ENCODE measurements at regions not wholly inside any gene's neighbourhood (a gene's known extent, or its start where the extent isn't known, plus 50 kb on each side); places are given as distances from the start of the nearest gene placed in this dataset.
"Not testable (repeated sequence)": the region's sequence is repeated elsewhere in the genome, so short reads cannot be mapped to it uniquely, and the experiment has no call there.

DNA sequence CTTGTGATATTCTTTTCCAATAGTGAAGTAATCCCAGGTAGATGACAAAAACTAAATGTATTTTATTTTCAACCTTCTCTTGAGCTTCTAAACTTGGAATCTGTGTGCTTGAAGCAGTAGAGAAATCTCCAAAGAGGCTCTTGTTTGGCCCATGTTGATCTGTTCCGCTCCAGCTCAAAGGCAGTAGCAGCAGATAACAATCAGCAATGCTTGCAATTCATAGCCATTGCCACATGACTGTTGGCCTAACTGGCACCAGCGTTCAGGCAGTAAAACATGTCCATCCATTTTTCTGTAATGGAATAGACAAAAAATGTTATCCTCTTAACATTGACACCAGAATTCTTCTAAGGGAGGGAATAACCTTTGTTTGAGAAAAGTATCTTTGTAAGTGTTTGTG is 270.7 kb upstream of the MSX2 start:
- DNase-seq = no peak

DNA sequence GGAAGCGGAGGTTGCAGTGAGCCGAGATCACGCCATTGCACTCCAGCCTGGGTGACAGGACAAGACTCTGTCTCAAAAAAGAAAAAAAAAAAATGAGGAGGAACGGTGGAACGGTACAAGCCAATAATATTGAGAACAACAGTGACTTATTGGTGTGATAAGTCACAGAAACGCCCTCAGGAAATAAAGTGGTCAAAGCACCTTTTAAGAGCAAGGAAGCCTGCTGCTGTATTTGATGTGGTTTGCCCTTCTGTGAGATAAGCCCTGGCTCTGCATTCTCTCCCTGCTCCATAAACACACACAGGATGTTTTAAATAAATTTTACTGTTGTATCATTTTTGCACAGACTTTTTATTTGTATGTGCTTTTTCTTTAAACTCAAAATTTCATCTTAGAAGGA is 269.9 kb upstream of the MSX2 start:
- no peak for DNase-seq

DNA sequence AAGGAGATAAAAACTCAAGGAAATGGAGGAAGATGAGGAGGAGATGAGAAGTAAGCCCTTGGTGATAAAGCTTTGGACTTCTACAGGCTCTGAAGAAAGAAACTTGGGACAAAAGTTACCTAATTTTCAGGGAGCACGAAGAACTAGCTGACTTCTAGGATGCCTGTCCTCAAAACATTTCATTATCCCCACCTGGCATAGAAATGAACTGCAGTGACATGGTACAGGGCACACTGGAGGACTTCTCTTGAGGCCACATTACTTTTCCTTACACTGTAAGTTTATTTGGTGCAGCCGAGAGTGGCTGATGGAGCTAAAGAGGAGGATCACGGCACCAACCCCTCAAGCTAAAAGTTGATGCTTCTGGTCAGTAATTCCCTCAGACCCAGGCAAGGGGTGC is 269.5 kb upstream of the MSX2 start:
- DNase-seq = no peak

DNA sequence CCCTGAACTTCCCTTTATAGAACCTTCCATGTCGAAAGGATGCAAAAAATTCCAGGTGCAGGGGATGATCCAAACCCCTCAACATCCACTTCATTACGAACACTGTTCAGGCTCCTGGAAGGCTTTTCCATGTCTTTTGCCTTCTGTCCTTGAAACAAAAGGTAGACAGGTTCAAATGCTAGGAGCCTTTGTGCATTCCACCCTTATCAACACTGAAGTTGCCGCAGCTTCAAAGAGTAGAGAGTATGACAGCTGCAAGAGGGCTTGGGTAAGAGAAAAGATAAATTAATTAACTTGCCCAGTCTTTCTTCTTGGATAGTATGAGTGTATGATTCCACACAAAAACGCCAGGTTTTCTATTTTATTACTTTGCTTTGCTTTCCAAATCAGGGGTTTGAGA is 269.1 kb upstream of the MSX2 start:
- no peak for DNase-seq

DNA sequence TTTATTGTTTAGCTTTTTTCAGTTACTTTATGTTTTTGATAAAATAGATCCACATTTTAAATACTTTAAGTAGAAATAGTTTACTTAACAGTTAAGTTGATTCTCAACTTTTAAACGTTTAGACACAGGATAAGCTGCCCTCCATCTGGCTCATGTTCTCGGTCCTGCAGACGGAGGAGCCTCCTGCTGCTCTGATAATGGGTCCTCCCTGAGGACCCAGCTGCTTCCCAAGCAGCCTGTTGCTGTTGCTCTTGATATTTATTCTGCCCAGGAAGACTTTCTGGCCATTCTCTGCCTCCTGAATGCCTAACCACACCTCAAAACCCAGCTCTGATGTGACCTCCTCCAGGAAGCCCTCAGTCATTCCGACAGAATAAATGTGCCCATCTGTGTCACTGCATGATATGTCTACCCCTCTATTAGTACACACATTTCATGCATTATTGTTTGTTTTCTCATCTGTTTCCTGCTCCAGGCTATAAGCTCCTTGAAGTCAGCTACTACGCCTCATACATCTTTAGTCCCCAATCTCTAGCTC is 267.2 kb upstream of the MSX2 start:
- DNase-seq = no peak

DNA sequence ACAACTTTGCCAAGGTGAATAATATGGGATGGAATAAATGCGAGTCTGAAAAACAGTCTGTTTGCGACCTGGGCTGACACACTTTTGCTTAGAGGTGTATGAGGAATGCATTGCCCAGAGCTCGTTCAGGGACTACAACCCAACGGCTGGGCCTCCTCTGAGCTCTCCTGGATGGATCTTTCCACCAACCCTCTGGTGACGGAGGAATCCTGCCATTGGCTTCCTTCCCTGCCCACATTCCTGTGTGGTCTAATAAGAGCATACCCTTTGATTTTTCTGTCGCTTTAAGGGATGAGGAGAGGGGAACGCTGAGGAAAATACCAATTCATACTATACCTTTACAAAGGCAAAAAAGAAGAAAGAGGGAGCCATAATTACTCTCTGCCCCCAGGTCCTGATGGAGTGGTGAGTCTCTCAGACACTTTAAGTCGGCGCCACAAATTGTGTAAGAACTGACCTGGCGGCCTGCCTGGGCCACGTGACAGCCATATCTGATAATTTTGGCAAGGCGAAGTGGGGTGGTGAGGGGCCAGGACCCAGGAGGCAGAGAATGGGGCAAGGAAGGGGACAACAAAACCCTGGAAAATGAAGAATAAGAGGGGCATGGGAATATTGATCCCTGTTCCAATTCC is 265.2 kb upstream of the MSX2 start:
- no peak for DNase-seq

DNA sequence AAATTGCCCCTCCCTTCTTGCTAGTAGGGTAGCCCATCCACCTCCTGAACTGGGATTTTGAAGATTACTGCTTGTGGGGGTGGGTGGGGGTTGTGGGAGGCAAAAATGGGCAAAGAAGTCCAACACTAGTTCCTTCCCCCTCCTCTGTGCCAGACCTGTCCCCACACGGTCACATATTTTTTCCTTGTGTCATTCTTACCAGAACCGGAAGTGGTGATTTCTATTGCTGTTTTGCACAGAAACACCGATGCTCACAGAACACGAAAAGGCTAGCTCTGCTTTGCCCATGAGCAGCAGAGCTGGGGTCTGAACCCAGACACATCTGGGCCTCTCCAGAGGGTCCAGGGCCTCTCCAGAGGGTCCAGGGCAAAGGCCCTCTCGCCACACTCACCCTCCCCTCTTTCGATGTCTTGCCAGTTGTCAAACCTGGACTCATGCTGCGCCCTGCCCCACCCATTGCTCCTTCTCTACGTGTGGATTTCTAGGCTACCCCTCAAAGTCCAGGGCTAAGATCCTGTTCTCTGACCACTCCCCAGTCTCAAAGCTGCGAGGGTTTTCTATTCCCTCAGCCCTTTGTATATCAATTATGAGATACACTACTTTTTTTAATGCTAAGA is 264.4 kb upstream of the MSX2 start:
- DNase-seq = no peak

DNA sequence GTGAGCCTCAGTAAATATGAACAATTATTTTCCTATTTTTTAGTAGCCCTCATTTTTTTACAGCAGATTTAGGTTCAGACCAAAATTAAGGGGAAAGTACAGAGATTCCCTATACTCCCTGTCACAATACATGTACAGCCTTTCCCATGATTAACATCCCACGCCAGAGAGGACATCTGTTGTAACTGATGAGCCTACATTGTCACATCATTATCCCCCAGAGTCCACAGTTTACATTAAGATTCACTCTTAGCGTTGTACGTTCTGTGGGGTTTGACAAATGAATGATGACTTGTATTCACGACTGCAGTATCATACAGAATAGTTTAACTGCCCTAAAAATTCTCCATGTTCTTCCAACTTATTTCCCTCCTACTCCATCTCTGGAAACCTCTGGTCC is 262.3 kb upstream of the MSX2 start:
- DNase-seq = no peak

DNA sequence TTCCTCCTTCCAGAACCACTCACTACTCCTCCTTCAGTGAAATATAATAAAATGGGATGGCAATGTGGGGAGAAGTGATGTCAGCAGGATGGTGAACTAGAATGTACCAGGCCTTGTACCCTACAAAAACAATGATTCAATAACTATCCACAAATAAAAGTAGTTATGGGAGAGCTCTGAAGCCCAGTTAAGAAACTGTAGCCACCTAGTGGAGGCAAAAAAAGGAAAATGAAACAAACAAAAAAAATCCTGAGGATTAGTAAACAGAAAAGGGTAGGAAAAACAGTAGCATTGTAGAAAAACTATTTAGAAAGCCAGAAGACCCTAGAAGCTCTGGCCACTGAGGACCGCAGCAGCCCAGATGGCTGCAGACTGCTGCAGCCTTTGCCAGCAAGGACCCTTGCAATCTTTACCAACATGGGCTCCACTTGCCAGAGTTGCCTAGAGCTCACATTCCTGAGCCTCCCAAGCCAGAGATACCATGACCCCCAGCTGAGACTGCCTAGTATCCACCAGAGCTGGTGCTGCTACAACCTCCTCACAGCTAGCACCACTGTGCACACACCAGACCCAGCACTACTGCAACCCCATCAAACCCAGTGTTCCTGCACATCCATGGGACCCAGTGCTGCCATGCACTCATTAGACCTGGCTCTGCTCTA is 259.7 kb upstream of the MSX2 start:
- no peak for DNase-seq

DNA sequence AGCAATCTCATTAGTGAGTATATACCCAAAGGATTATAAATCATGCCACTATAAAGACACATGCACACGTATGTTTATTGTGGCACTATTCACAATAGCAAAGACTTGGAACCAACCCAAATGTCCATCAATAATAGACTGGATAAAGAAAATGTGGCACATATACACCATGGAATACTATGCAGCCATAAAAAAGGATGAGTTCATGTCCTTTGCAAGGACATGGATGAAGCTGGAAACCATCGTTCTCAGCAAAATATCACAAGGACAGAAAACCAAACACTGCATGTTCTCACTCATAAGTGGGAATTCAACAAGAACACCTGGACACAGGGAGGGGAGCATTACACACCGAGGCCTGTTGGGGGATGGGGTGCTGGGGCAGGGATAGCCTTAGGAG is 252.9 kb upstream of the MSX2 start:
- not testable (repeated sequence) for DNase-seq

DNA sequence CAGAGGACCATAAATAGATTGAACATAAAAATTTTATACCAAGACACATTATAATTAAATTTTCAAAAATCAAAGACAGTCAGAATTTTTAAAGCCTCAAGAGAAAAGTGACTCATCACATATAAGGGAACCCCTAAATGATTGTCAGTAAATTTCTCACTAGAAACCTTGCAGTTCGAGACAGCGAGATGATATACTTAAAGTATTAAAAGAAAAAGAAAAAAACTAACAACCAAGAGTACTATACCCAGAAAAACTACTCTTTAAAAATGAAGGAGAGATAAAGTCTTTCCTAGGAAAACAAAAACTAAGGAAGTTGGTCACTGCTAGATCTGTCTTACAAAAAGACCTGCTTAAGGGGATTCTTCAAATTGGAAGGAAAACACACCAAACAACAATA is 251.4 kb upstream of the MSX2 start:
- no peak for DNase-seq

DNA sequence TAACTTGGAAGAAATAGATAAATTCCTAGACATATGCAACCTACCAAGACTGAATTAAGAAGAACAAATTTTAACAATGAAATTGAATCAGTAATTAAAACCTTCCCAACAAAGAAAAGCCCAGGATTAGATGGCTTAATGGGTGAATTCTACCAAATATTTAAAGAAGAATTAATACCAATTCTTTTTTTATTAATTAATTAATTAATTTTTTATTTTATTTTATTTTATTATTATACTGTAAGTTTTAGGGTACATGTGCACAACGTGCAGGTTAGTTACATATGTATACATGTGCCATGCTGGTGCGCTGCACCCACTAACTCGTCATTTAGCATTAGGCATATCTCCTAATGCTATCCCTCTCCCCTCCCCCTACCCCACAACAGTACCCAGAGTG is 248.4 kb upstream of the MSX2 start:
- not testable (repeated sequence) for DNase-seq

DNA sequence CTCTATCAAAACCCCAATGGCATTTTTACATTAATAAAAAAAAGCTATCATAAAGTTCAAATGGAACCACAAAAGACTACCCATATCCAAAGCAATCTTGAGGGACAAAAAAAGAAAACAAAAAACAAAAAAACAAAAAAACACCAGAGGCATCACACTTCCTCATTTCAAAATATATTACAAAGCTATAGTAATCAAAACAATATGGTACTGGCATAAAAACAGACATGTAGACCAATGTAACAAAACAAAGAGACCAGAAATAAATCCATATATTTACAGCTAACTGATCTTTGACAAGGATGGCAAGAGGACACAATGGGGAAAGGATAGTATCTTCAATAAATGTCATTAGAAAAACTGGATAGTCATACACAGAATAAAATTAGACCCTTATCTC is 245.1 kb upstream of the MSX2 start:
- DNase-seq = no peak

DNA sequence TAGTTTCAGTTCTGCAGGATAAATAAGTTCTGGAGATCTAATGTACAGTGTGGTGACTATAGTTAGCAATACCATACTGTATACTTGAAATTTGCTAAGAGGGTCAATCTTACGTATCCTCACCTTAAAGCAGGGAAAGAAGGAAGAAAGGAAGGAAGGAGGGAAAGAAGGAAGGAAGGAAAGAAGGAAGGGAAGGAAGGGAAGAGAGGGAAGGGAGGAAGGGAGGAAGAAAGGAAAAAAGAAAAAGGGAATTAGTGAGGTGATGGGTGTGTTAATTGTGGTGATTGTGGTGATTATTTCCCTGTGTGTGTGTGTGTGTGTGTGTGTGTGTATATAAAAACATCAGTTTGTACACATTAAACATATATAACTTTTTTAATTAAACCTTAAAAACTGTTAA is 242.6 kb upstream of the MSX2 start:
- DNase-seq = no peak

DNA sequence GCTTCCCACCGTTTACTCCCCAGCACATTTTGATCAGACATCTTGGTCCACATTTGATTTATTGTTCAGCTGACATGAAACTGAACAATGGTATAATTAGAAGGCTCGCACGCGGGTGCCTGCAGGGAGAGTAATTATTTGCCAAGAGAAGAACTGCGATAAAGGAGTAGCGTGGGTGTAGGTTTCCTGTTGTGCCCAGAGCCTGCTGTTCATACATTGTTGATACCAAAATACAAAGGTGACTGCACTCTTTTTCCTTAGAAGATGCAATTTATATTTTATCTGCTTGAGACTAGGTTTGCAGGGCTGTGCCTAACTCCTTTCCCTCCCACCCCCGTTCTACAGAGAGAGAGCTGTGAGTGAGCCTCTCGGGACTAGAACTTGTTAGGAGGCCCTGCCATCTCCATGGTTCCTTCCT is 241.8 kb upstream of the MSX2 start:
- DNase-seq = no peak

DNA sequence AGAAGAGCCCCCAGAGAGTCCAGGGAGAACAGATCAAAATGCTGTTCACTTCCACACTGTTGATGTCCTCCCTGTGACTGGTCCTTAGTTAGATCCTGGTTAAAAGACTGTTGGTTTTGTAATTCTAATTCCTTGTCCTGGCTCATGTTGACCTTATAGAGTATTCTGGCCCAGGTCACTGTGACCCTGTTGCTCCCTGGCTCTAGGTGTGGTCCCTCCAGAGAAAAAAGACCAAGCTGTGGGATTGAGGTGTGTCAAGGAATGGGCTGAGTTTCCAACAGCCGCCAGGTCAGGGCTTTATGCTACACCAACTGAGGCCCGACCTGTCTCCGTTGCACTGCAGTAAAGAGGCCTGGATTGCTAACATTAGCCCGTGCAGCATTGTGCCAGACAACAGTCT is 241.0 kb upstream of the MSX2 start:
- DNase-seq = no peak

DNA sequence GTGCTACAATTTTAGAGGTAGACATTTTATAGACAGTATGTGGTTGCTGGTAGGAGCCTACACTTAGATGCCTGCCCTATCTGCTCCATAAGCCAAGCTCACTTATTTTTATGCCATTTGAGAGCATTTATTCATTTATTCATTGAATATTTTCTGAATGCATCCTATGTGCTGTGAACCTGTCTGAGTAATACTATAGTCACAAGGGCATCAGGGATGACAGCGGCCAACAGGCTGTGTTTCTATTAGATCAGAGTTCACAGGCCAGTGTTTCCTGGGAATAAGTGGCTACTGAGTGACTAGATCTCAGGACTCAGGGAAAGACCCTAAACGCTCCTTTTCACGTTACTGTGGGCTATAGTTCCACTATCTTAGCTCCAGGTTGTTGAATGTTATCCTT is 235.2 kb upstream of the MSX2 start:
- no peak for DNase-seq

DNA sequence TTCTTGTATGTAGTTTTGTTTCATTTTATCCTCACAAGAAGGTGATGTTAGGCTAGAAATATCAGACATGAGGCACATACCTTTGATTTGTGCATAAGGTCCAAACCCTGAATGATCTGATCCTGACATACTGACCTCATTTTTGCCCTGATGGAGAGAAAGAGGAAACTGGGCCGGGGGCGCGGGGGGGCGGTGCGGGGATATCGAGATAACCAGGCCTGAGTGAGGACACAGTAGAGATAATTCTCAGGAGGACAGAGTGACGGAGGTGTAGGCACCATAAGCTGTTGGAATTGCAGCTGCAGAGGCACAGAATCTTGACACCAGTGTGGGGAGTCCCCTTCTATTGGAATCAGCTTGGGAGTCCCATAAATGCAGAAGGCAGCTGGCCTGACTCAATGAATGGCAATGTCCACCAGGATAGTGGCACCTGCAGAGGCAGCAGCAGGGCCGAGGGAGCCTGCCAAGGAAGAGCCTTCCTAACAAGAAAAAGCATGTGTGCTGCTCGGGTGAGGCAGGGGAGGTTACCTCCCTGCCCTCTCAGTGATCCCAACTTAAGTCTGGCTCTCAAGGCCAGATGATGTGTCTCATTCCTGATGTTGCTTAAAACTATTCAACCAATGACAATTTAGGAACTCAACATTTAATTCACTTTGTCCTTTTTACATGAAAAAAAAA is 234.3 kb upstream of the MSX2 start:
- DNase-seq = no peak

DNA sequence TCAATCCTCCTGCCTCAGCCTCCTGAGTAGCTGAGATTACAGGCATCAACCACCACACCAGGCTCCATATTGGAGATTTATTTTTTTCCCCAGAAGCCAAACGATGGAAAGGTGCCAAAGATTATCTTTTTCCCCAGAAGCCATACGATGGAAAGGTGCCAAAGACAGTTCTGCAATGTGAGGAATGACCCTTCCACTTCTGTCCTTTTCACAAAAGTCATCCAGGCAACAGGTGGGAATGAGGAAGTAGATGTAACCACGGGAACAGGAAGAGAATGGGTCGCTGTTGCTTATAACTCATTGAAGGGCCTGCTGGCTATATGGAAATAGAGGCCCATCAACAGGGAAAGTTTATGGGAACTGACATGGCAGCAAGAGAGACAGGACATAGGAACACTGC is 233.7 kb upstream of the MSX2 start:
- DNase-seq = no peak

DNA sequence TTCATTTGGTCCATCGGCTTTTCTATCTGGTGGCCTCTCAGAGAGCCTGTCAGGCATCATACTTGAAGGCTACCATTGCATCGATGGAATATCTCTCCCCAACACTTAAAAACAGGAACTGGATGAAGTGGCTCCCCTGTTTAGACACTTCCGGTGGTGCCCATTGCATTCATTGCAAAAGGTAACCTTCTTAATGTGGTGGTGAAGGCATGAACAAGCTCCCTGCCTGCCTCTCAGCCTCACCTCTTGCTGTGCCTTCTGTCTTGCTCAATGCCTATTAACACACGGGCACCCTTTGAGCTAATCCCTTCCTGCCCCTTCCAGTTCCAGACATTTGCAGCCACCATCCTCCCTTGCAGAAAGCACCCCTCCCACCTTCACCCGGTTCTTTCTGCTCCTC is 233.1 kb upstream of the MSX2 start:
- DNase-seq = no peak

DNA sequence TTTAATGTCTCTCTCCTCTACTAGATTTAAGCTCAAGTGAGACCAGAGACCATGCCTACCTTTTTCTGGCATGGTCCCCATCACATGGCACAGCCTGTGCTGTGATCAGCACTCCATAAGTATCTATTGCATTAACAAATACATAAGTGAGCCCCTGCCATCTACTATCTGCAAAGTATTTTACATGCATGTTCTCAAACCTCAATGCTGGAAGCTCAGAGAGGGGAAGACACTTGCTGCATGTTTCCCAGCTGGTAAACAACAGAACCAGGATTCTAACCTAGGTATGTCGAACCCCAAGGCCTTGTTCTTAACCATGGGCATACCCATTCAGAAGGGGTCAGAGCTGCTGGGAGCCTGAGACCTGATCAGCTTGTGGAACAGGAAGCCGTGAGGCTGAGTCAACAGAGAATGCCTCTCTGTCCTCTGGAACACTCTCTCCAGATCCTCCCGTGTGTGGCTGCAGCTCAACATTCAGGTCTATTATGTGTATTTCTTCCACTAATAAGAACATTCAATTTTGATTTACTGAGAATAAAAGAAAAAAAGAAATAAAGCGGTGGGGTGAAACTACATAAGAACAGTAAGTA is 232.5 kb upstream of the MSX2 start:
- DNase-seq = no peak

DNA sequence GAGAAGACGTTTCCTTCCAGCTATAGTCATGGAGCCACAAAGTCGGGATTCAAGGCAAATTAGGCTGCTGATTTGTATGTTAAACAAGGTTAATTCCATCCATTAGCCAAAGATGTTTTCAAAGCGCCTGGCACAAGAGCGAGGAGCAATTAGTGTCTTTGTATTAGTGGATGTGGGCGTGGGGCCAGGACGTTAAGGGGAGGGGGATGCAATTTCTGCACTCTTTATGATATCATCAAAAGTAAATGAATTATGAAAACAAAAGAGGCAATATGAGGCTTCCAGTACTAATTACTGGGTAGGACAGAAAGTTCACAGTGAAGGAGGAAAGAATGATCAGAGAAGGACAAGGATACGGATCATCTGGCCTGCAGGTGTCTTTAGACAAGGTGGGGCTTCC is 230.9 kb upstream of the MSX2 start:
- no peak for DNase-seq

DNA sequence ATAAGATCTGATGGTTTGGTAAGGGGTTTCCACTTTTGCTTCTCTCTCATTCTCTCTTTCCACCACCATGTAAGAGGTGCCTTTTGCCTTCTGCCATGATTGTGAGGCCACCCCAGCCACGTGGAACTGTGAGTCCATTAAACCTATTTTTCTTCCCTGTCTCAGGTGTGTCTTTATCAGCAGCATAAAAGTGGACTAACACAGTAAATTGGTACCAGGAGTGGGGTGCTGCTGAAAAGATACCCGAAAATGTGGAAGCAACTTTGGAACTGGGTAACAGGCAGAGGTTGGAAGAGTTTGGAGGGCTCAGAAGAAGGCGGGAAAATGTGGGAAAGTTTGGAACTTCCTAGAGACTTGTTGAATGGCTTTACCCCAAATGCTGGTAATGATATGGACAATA is 226.4 kb upstream of the MSX2 start:
- DNase-seq = not testable (repeated sequence)

DNA sequence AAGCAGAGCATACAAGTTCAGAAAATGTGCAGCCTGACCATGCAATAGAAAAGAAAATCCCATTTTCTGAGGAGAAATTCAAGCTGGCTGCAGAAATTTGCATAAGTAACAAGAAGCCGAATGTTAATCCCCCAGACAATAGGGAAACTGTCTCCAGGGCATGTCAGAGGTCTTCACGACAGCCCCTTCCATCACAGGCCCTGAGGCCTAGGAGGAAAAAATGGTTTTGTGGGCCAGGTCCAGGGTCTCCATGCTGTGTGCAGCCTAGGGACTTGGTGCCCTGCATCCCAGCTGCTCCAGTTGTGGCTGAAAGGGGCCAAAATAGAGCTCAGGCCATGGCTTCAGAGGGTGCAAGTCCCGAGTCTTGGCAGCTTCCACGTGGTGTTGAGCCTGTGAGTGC is 225.8 kb upstream of the MSX2 start:
- DNase-seq = not testable (repeated sequence)

All from stimulated activated CD4-positive, alpha-beta T cell treated with anti-CD3 and anti-CD28 coated beads, Interleukin-1b, Interleukin-23, amount 100 ng/mL, for 48 hours (primary cell).